Astrocyte (in vitro differentiated cells and primary cell): ENCODE measurements at regions not wholly inside any gene's neighbourhood (a gene's known extent, or its start where the extent isn't known, plus 50 kb on each side); places are given as distances from the start of the nearest gene placed in this dataset.
A peak's percentile ranks its signal among the peaks of the same experiment; 100 is the strongest.

Source experiments
- DNase-seq: peaks from one replicate; pipeline ENCODE4 v3.0.0-alpha.2; 2010; ENCODE audit warnings: low read depth
- FAIRE-seq: peaks from 2 replicates; lab custom pipeline; 2011; peaks lifted over from hg19 to GRCh38; lab: Jason Lieb, UNC
- H2AFZ ChIP-seq: 2 replicates; pipeline ENCODE4 v1.6.0; 2012; ENCODE audit warnings: low read depth, low read length, inconsistent platforms
- H3K27ac ChIP-seq: 2 replicates; pipeline ENCODE4 v1.5.1; 2011; ENCODE audit warnings: low read depth, low read length, inconsistent platforms
- H3K27me3 ChIP-seq: 2 replicates; pipeline ENCODE4 v1.6.0; 2011; ENCODE audit warnings: low read length, inconsistent platforms; ENCODE audit not compliant: insufficient read depth
- H3K36me3 ChIP-seq: 2 replicates; pipeline ENCODE4 v1.5.1; 2011; ENCODE audit warnings: low read length, inconsistent platforms; ENCODE audit not compliant: insufficient read depth
- H3K4me1 ChIP-seq: 2 replicates; pipeline ENCODE4 v1.5.1; 2011; ENCODE audit warnings: low read length, inconsistent platforms; ENCODE audit not compliant: insufficient read depth
- H3K4me2 ChIP-seq: 2 replicates; pipeline ENCODE4 v1.6.0; 2012; ENCODE audit warnings: low read length, inconsistent platforms
- H3K4me3 ChIP-seq: 2 replicates; pipeline ENCODE4 v1.5.1; 2011; ENCODE audit warnings: low read depth, mild to moderate bottlenecking, low read length, inconsistent platforms; ENCODE audit not compliant: insufficient read depth
- H3K79me2 ChIP-seq: 2 replicates; pipeline ENCODE4 v1.6.0; 2012; ENCODE audit warnings: mild to moderate bottlenecking, low read length, inconsistent platforms; ENCODE audit not compliant: insufficient read depth
- H3K9ac ChIP-seq: 2 replicates; pipeline ENCODE4 v1.6.0; 2012; ENCODE audit warnings: mild to moderate bottlenecking, low read length, inconsistent platforms
- H3K9me3 ChIP-seq: 2 replicates; pipeline ENCODE4 v1.5.1; 2012; ENCODE audit warnings: low read depth, mild to moderate bottlenecking, low read length, inconsistent platforms; ENCODE audit not compliant: insufficient read depth
- H4K20me1 ChIP-seq: 2 replicates; pipeline ENCODE4 v1.6.0; 2012; ENCODE audit warnings: low read length, inconsistent platforms; ENCODE audit not compliant: insufficient read depth
- H3K27ac Mint-ChIP-seq: one replicate; pipeline ENCODE4 v1.8.0; 2021; ENCODE audit warnings: mild to moderate bottlenecking, mixed read lengths; ENCODE audit not compliant: unreplicated experiment
- H3K27me3 Mint-ChIP-seq: one replicate; pipeline ENCODE4 v1.8.0; 2021; ENCODE audit warnings: low read depth, mixed read lengths; ENCODE audit not compliant: unreplicated experiment
- H3K36me3 Mint-ChIP-seq: one replicate; pipeline ENCODE4 v1.8.0; 2021; ENCODE audit warnings: low read depth, mixed read lengths; ENCODE audit not compliant: unreplicated experiment
- H3K4me1 Mint-ChIP-seq: one replicate; pipeline ENCODE4 v1.8.0; 2021; ENCODE audit warnings: low read depth, mixed read lengths; ENCODE audit not compliant: unreplicated experiment
- H3K4me3 Mint-ChIP-seq: one replicate; pipeline ENCODE4 v1.8.0; 2021; ENCODE audit warnings: mild to moderate bottlenecking, moderate library complexity, mixed read lengths; ENCODE audit not compliant: unreplicated experiment
- H3K9me3 Mint-ChIP-seq: one replicate; pipeline ENCODE4 v1.8.0; 2021; ENCODE audit warnings: mild to moderate bottlenecking, mixed read lengths; ENCODE audit not compliant: unreplicated experiment
- CTCF ChIP-seq: IDR thresholded peaks from 2 replicates; pipeline ENCODE4 v1.5.1; 2011; ENCODE audit warnings: low read depth, mild to moderate bottlenecking, inconsistent platforms, low read length, moderate library complexity; ENCODE audit not compliant: insufficient read depth
- EZH2 ChIP-seq: IDR thresholded peaks from 2 replicates; pipeline ENCODE4 v1.6.1; 2012; ENCODE audit warnings: mild to moderate bottlenecking, low read length, inconsistent platforms; ENCODE audit not compliant: insufficient read depth

GRCh38 chr16:73882033-73882432 lies 414.6 kb upstream of the PSMD7 start:
- Mint-ChIP-seq H3K4me1 (peaks cover 3% of the 10 kb centered on the region), H3K9me3 (no peaks in the 10 kb centered on the region), H3K27ac (no peak overlapping the region), H3K4me3 (no peak overlapping the region), H3K27me3 (peaks cover 5% of the 10 kb centered on the region), H3K36me3 (no peaks in the 10 kb centered on the region)
- Histone ChIP-seq H2AFZ (no peak overlapping the region), H3K4me2 (no peak overlapping the region), H4K20me1 (no peaks in the 10 kb centered on the region), H3K9ac (no peak overlapping the region), H3K4me3 (no peak overlapping the region), H3K4me1 (no peaks in the 10 kb centered on the region), H3K36me3 (no peaks in the 10 kb centered on the region), H3K79me2 (no peaks in the 10 kb centered on the region), H3K9me3 (no peaks in the 10 kb centered on the region), H3K27ac (no peak overlapping the region), H3K27me3 (peaks cover 12% of the 10 kb centered on the region)
- DNase-seq, result no peak
- FAIRE-seq, result no peak
- TF ChIP-seq EZH2 (no peak), CTCF (no peak)

- peaks cover 5% of the 10 kb centered on the region for H3K27me3 Mint-ChIP-seq
- no peak overlapping the region for H3K4me2 ChIP-seq
- no peaks in the 10 kb centered on the region for H3K79me2 ChIP-seq
- no peak overlapping the region for H3K4me3 ChIP-seq
- H4K20me1 ChIP-seq, result no peaks in the 10 kb centered on the region
- no peak overlapping the region for H3K4me3 Mint-ChIP-seq
- no peak overlapping the region for H3K27ac ChIP-seq
- no peaks in the 10 kb centered on the region for H3K9me3 Mint-ChIP-seq
- TF ChIP-seq EZH2 (no peak), CTCF (no peak)
- peaks cover 3% of the 10 kb centered on the region for H3K4me1 Mint-ChIP-seq
- no peaks in the 10 kb centered on the region for H3K4me1 ChIP-seq
- no peak for DNase-seq
- no peak for FAIRE-seq
- H3K36me3 ChIP-seq, result no peaks in the 10 kb centered on the region
- H2AFZ ChIP-seq, result no peak overlapping the region
- H3K9ac ChIP-seq, result no peak overlapping the region
- no peaks in the 10 kb centered on the region for H3K36me3 Mint-ChIP-seq
- no peaks in the 10 kb centered on the region for H3K9me3 ChIP-seq
- peaks cover 9% of the 10 kb centered on the region for H3K27me3 ChIP-seq
- H3K27ac Mint-ChIP-seq, result no peak overlapping the region
Measured at GRCh38 chr16:73879621-73880020, 417.0 kb upstream of the PSMD7 start.

GRCh38 chr16:73878611-73879010 lies 418.0 kb upstream of the PSMD7 start:
- Mint-ChIP-seq H3K4me3 (no peak overlapping the region), H3K27me3 (peaks cover 5% of the 10 kb centered on the region), H3K9me3 (no peaks in the 10 kb centered on the region), H3K4me1 (peaks cover 3% of the 10 kb centered on the region), H3K36me3 (no peaks in the 10 kb centered on the region), H3K27ac (no peak overlapping the region)
- no peaks in the 10 kb centered on the region for H3K9me3 ChIP-seq
- no peak for FAIRE-seq
- no peak overlapping the region for H3K9ac ChIP-seq
- H3K27ac ChIP-seq, result no peak overlapping the region
- H3K36me3 ChIP-seq, result no peaks in the 10 kb centered on the region
- peaks cover 8% of the 10 kb centered on the region for H3K27me3 ChIP-seq
- no peak overlapping the region for H3K4me3 ChIP-seq
- H4K20me1 ChIP-seq, result no peaks in the 10 kb centered on the region
- no peaks in the 10 kb centered on the region for H3K79me2 ChIP-seq
- H3K4me2 ChIP-seq, result no peak overlapping the region
- no peak overlapping the region for H2AFZ ChIP-seq
- TF ChIP-seq EZH2 (no peak), CTCF (peak; percentile 52)
- H3K4me1 ChIP-seq, result no peaks in the 10 kb centered on the region
- DNase-seq, result peak; percentile 54
